Upper lobe of right lung (tissue), 1 donor: ENCODE measurements at regions not wholly inside any gene's neighbourhood (a gene's known extent, or its start where the extent isn't known, plus 50 kb on each side); places are given as distances from the start of the nearest gene placed in this dataset.
A peak's percentile ranks its signal among the peaks of the same experiment; 100 is the strongest.

Experiments
- ATAC-seq: fragments of 200-7000 bp; cut with Tn5 transposase; one replicate; pipeline ENCODE4 v1.9.1; 2020; ENCODE audit warnings: mild to moderate bottlenecking, moderate library complexity
- DNase-seq: peaks from one replicate; pipeline ENCODE4 v3.0.0-alpha.2; 2020
- H3K27ac ChIP-seq: fragments of 200-600 bp; one replicate; pipeline ENCODE4 v1.8.0; 2022
- H3K27me3 ChIP-seq: fragments of 200-600 bp; one replicate; pipeline ENCODE4 v1.8.0; 2022; ENCODE audit warnings: mild to moderate bottlenecking
- H3K36me3 ChIP-seq: fragments of 200-600 bp; one replicate; pipeline ENCODE4 v1.8.0; 2022
- H3K4me1 ChIP-seq: fragments of 200-600 bp; one replicate; pipeline ENCODE4 v1.8.0; 2022
- H3K4me3 ChIP-seq: fragments of 200-600 bp; one replicate; pipeline ENCODE4 v1.8.0; 2022; ENCODE audit warnings: mild to moderate bottlenecking
- H3K9me3 ChIP-seq: fragments of 200-600 bp; one replicate; pipeline ENCODE4 v1.8.0; 2022
- intact Hi-C: fragments of 100-400 bp; cut with DNase I; formaldehyde crosslinking; loops from one replicate; pipeline ENCODE4 v1.11.0; 2022
- TF ChIP-seq, protein P1 (sequence below): fragments of 200-600 bp; IDR thresholded peaks from one replicate; pipeline ENCODE4 v1.8.0; 2022; ENCODE audit warnings: antibody characterized with exemption
- donor health status: DM: no; HTN: yes; CAD: no; lungs with severe emphysema.

GRCh38 chr3:21238661-21239060 lies 512.3 kb downstream of the ZNF385D start:
- H3K27ac ChIP-seq = no peak overlapping the region
- TF ChIP-seq, protein P1, sequence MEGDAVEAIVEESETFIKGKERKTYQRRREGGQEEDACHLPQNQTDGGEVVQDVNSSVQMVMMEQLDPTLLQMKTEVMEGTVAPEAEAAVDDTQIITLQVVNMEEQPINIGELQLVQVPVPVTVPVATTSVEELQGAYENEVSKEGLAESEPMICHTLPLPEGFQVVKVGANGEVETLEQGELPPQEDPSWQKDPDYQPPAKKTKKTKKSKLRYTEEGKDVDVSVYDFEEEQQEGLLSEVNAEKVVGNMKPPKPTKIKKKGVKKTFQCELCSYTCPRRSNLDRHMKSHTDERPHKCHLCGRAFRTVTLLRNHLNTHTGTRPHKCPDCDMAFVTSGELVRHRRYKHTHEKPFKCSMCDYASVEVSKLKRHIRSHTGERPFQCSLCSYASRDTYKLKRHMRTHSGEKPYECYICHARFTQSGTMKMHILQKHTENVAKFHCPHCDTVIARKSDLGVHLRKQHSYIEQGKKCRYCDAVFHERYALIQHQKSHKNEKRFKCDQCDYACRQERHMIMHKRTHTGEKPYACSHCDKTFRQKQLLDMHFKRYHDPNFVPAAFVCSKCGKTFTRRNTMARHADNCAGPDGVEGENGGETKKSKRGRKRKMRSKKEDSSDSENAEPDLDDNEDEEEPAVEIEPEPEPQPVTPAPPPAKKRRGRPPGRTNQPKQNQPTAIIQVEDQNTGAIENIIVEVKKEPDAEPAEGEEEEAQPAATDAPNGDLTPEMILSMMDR = no peak
- H3K36me3 ChIP-seq = no peaks in the 10 kb centered on the region
- H3K4me3 ChIP-seq = no peak overlapping the region
- no peaks in the 10 kb centered on the region for H3K4me1 ChIP-seq
- ATAC-seq (no peak), DNase-seq (no peak)
- intact Hi-C loops = no loop called here
- H3K27me3 ChIP-seq = no peaks in the 10 kb centered on the region
- H3K9me3 ChIP-seq = no peaks in the 10 kb centered on the region

- Histone ChIP-seq H3K27ac (no peak overlapping the region), H3K4me3 (no peak overlapping the region), H3K4me1 (no peaks in the 10 kb centered on the region), H3K9me3 (no peaks in the 10 kb centered on the region), H3K36me3 (no peaks in the 10 kb centered on the region), H3K27me3 (no peaks in the 10 kb centered on the region)
- intact Hi-C loops = no loop called here
- no peak for ATAC-seq
- TF ChIP-seq, protein P1 = no peak
- DNase-seq = no peak
Measured at GRCh38 chr3:21237638-21238037, 513.4 kb downstream of the ZNF385D start.

DNA sequence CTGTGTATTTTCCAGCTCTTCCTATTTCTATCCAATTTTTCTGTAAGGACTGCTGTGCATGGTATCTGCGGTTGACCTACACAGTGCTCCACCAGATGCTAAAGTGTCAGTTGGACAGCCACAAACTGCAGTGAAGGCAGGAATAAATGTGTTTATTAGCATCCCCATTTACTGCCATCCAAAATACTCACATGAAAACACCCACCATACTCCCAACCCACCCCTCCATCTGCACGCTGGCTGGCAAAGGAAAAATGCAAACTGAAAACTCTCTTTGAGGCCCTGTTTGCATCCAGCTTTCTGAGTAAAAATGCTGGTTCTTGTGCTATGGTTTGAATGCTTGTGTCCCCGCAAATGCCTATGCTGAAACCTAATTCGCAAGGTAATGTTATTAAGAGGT lies 515.5 kb downstream of the ZNF385D start:
- intact Hi-C loops = no loop called here
- no peaks in the 10 kb centered on the region for H3K27me3 ChIP-seq
- DNase-seq = no peak

GRCh38 chr3:21234933-21235332 lies 516.1 kb downstream of the ZNF385D start:
- no peak overlapping the region for H3K4me3 ChIP-seq
- DNase-seq (no peak), ATAC-seq (no peak)
- H3K27me3 ChIP-seq = no peaks in the 10 kb centered on the region
- intact Hi-C loops = no loop called here
- H3K4me1 ChIP-seq = no peaks in the 10 kb centered on the region
- H3K27ac ChIP-seq = no peak overlapping the region
- H3K9me3 ChIP-seq = no peaks in the 10 kb centered on the region
- TF ChIP-seq, protein P1 = no peak
- H3K36me3 ChIP-seq = no peaks in the 10 kb centered on the region

More for the DNA sequence above, 515.5 kb downstream of the ZNF385D start:
- Histone ChIP-seq H3K27ac (no peak overlapping the region), H3K9me3 (no peaks in the 10 kb centered on the region), H3K4me3 (no peak overlapping the region), H3K36me3 (no peaks in the 10 kb centered on the region), H3K4me1 (no peaks in the 10 kb centered on the region)
- ATAC-seq = no peak
- TF ChIP-seq, protein P1 = no peak

DNA sequence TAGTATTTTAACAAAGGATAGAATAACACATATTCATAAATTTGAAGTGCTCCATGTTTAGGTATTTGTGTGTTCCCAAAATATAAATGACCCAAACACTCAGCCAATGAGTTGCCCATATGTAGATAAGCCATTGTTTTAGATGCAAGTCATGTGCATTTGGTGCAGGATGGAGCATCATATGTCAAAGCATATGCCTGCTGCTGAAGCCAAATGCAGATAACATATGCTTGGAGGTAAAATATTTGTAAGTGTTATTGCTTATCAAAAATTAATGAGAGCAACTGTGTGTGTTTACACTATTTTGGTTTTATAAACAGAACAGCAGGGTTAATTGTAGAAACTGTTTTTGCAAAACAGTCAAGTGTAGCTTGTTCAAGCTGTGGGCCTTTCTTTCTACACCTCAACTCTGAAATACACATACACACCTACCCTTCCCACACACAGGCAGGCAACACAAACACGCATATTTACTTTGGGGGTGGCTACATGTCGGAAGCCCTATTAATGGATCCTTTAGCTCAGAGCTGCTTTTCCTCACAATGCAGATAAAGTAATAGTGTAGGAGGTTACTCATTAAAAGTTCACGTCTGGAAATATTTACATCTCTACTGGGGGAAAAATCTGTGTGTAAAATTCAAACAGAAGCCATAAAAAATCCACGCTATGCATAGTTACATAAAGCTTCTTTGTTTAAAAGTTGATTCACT lies 521.4 kb downstream of the ZNF385D start:
- TF ChIP-seq, protein P1 = no peak
- no peak overlapping the region for H3K27ac ChIP-seq
- H3K4me1 ChIP-seq = no peaks in the 10 kb centered on the region
- no peaks in the 10 kb centered on the region for H3K27me3 ChIP-seq
- no peak for ATAC-seq
- no peaks in the 10 kb centered on the region for H3K9me3 ChIP-seq
- no peak for DNase-seq
- no peaks in the 10 kb centered on the region for H3K36me3 ChIP-seq
- no peak overlapping the region for H3K4me3 ChIP-seq
- intact Hi-C loops = no loop called here

GRCh38 chr3:21226086-21226485 lies 524.9 kb downstream of the ZNF385D start:
- DNase-seq = peak; percentile 43
- H3K27ac ChIP-seq = no peak overlapping the region
- no peaks in the 10 kb centered on the region for H3K27me3 ChIP-seq
- H3K4me3 ChIP-seq = no peak overlapping the region
- no peaks in the 10 kb centered on the region for H3K9me3 ChIP-seq
- no peaks in the 10 kb centered on the region for H3K4me1 ChIP-seq
- intact Hi-C loops = no loop called here
- TF ChIP-seq, protein P1 = no peak
- no peak for ATAC-seq
- H3K36me3 ChIP-seq = no peaks in the 10 kb centered on the region
